Upper lobe of left lung (tissue), 4 donors: ENCODE measurements at regions not wholly inside any gene's neighbourhood (a gene's known extent, or its start where the extent isn't known, plus 50 kb on each side); places are given as distances from the start of the nearest gene placed in this dataset.

Source experiments
- EP300 ChIP-seq, 4 donors: sonication (generic); formaldehyde crosslinking; IDR thresholded peaks; one replicate each; pipeline ENCODE4 v1.5.1; 2017; ENCODE audit warnings: antibody characterized with exemption in 4 of 4, control low read depth in 2 of 4
- POLR2A ChIP-seq, 4 donors: fragments of 450-650 bp; IDR thresholded peaks; one replicate each; pipeline ENCODE4 v1.5.1; 2016 to 2017; ENCODE audit warnings: antibody characterized with exemption in 4 of 4, mild to moderate bottlenecking in 2 of 4
- TF ChIP-seq, protein P1 (sequence below), 6 experiments: fragments of 450-650 bp in 4 of 6; fragments of 200-600 bp in 2 of 6; sonication (generic) in 2 of 6; IDR thresholded peaks; one replicate each; pipeline ENCODE4 v1.5.1; 2016 to 2019; ENCODE audit warnings: antibody characterized with exemption in 6 of 6

DNA sequence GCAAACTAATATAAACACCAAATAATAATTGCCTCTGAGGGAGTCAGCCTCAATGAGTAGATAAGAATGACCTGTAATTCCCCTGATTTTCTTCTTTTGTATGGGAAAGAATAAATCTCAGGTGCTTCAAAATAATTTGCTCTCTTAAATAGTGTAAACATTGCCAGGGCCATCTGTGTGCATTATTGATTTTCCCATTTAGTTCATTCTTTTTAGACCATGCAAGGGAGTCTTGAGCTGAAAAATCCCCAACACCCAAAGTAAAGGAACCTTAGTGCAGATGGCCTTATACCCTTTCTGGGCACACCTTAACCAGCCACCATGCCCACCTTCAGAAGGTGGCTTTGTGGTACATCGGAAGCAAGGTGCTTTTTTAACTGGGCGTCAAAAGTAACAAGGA, 267.2 kb downstream of the TMEM114 start:
- TF ChIP-seq, protein P1, sequence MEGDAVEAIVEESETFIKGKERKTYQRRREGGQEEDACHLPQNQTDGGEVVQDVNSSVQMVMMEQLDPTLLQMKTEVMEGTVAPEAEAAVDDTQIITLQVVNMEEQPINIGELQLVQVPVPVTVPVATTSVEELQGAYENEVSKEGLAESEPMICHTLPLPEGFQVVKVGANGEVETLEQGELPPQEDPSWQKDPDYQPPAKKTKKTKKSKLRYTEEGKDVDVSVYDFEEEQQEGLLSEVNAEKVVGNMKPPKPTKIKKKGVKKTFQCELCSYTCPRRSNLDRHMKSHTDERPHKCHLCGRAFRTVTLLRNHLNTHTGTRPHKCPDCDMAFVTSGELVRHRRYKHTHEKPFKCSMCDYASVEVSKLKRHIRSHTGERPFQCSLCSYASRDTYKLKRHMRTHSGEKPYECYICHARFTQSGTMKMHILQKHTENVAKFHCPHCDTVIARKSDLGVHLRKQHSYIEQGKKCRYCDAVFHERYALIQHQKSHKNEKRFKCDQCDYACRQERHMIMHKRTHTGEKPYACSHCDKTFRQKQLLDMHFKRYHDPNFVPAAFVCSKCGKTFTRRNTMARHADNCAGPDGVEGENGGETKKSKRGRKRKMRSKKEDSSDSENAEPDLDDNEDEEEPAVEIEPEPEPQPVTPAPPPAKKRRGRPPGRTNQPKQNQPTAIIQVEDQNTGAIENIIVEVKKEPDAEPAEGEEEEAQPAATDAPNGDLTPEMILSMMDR (IDR thresholded peaks at IDR 0.05), result no peak
- no peak for TF ChIP-seq EP300 (IDR thresholded peaks at IDR 0.05)
- TF ChIP-seq POLR2A (IDR thresholded peaks at IDR 0.05), result no peak
